ENCODE measurements at regions not wholly inside any gene's neighbourhood (a gene's known extent, or its start where the extent isn't known, plus 50 kb on each side); places are given as distances from the start of the nearest gene placed in this dataset.
A peak's percentile ranks its signal among the peaks of the same experiment; 100 is the strongest.

GRCh38 chr11:127656116-127656836 is 655.7 kb upstream of the KIRREL3 start (continued):
- TF ChIP-seq NR2C2 (CRISPR knock-in tag; IDR thresholded peaks at IDR 0.05) (no peak), SMAD3 (CRISPR knock-in tag; IDR thresholded peaks at IDR 0.05; ENCODE audit: borderline replicate concordance) (peak; percentile 55; the same call in 1 of the 2 replicates), IRF2 (CRISPR knock-in tag; IDR thresholded peaks at IDR 0.05; ENCODE audit: borderline replicate concordance, low read depth) (no peak), FOXJ3 (CRISPR knock-in tag; IDR thresholded peaks at IDR 0.05; ENCODE audit: borderline replicate concordance) (no peak), OVOL2 (CRISPR knock-in tag; IDR thresholded peaks at IDR 0.05; ENCODE audit: borderline replicate concordance) (no peak), ATF6 (CRISPR knock-in tag; IDR thresholded peaks at IDR 0.05) (no peak), ZSCAN18 (CRISPR knock-in tag; IDR thresholded peaks at IDR 0.05) (no peak), E2F5 (CRISPR knock-in tag; IDR thresholded peaks at IDR 0.05) (no peak), ZNF532 (CRISPR knock-in tag; IDR thresholded peaks at IDR 0.05; ENCODE audit: borderline replicate concordance) (0 out of 2 replicates have a peak, but pooled peaks have one; percentile 53)

GRCh38 chr11:127653076-127653475 is 652.5 kb upstream of the KIRREL3 start:
- Mint-ChIP-seq H3K36me3 (peaks cover 7% of the 10 kb centered on the region; the same call in 1 of the 2 replicates), H3K4me3 (no peak overlapping the region), H3K27me3 (ENCODE audit: low read depth) (peaks cover 13% of the 10 kb centered on the region; the same call in 1 of the 2 replicates), H3K27ac (no peak overlapping the region), H3K9me3 (peaks cover 10% of the 10 kb centered on the region), H3K4me1 (peaks cover 8% of the 10 kb centered on the region)
- CTCF ChIA-PET: no interaction called here
- POLR2A ChIA-PET: no interaction called here
- no peak for DNase-seq (ENCODE audit: low spot score)
- no peak for ATAC-seq
- TF ChIP-seq AFF4 (CRISPR knock-in tag; IDR thresholded peaks at IDR 0.05; ENCODE audit: borderline replicate concordance) (no peak), TEAD4 (CRISPR knock-in tag; IDR thresholded peaks at IDR 0.05) (no peak), CREM (CRISPR knock-in tag; IDR thresholded peaks at IDR 0.05) (no peak), MAX (CRISPR knock-in tag; IDR thresholded peaks at IDR 0.05) (no peak), ZNF423 (CRISPR knock-in tag; IDR thresholded peaks at IDR 0.05) (no peak), ZNF138 (CRISPR knock-in tag; conservative IDR thresholded peaks at IDR 0.05) (no peak), HMGA2 (CRISPR knock-in tag; IDR thresholded peaks at IDR 0.05) (no peak), ZBTB21 (CRISPR knock-in tag; IDR thresholded peaks at IDR 0.05; ENCODE audit: borderline replicate concordance) (no peak), USF2 (CRISPR knock-in tag; IDR thresholded peaks at IDR 0.05) (no peak), ATF3 (CRISPR knock-in tag; conservative IDR thresholded peaks at IDR 0.05) (no peak), NFATC4 (CRISPR knock-in tag; IDR thresholded peaks at IDR 0.05) (no peak), ZNF219 (CRISPR knock-in tag; IDR thresholded peaks at IDR 0.05; ENCODE audit: borderline replicate concordance) (no peak)

Data from WTC11 (cell line).